ENCODE measurements at regions not wholly inside any gene's neighbourhood (a gene's known extent, or its start where the extent isn't known, plus 50 kb on each side); places are given as distances from the start of the nearest gene placed in this dataset.
"Not testable (repeated sequence)": the region's sequence is repeated elsewhere in the genome, so short reads cannot be mapped to it uniquely, and the experiment has no call there.

- DNase-seq = no peak
Observed at GRCh38 chr13:58630794-58631193, 999.2 kb downstream of the PCDH17 start.

- DNase-seq = no peak
Observed at GRCh38 chr13:58633226-58633625, 1001.7 kb downstream of the PCDH17 start.

- DNase-seq = no peak
Observed at GRCh38 chr13:58655086-58655485, 1023.5 kb downstream of the PCDH17 start.

- no peak for DNase-seq
Observed at GRCh38 chr13:58660826-58661225, 1029.3 kb downstream of the PCDH17 start.

GRCh38 chr13:58666331-58666730, 1034.8 kb downstream of the PCDH17 start:
- no peak for DNase-seq

- DNase-seq = no peak
Observed at GRCh38 chr13:58667096-58667495, 1035.6 kb downstream of the PCDH17 start.

GRCh38 chr13:58680115-58680514, 1048.6 kb downstream of the PCDH17 start:
- DNase-seq = no peak

GRCh38 chr13:58682616-58683015, 1051.1 kb downstream of the PCDH17 start:
- no peak for DNase-seq

GRCh38 chr13:58687148-58687547, 1055.6 kb downstream of the PCDH17 start:
- DNase-seq = no peak

GRCh38 chr13:58698531-58698930, 1067.0 kb downstream of the PCDH17 start:
- DNase-seq = no peak

GRCh38 chr13:58704953-58705352, 1073.4 kb downstream of the PCDH17 start:
- no peak for DNase-seq

GRCh38 chr13:58706421-58706820, 1074.9 kb downstream of the PCDH17 start:
- DNase-seq = no peak

GRCh38 chr13:58712191-58712590, 1080.6 kb downstream of the PCDH17 start:
- DNase-seq = no peak

- DNase-seq = not testable (repeated sequence)
Observed at GRCh38 chr13:58714016-58714415, 1082.5 kb downstream of the PCDH17 start.

- DNase-seq = no peak
Observed at GRCh38 chr13:58721273-58721672, 1089.7 kb downstream of the PCDH17 start.

- DNase-seq = no peak
Observed at GRCh38 chr13:58728126-58728525, 1096.6 kb downstream of the PCDH17 start.

GRCh38 chr13:58729361-58729760, 1097.8 kb downstream of the PCDH17 start:
- no peak for DNase-seq

- DNase-seq = no peak
Observed at GRCh38 chr13:58744686-58745085, 1113.1 kb downstream of the PCDH17 start.

GRCh38 chr13:58767566-58767965, 1136.0 kb downstream of the PCDH17 start:
- no peak for DNase-seq

- no peak for DNase-seq
Observed at GRCh38 chr13:58773280-58773859, 1141.8 kb downstream of the PCDH17 start.

- no peak for DNase-seq
Observed at GRCh38 chr13:58782736-58783135, 1151.2 kb downstream of the PCDH17 start.

GRCh38 chr13:58792854-58793253, 1161.3 kb downstream of the PCDH17 start:
- no peak for DNase-seq

- DNase-seq = no peak
Observed at GRCh38 chr13:58795715-58796114, 1164.2 kb downstream of the PCDH17 start.

- no peak for DNase-seq
Observed at GRCh38 chr13:58804832-58805231, 1173.3 kb downstream of the PCDH17 start.

- no peak for DNase-seq
Observed at GRCh38 chr13:58806401-58806800, 1174.9 kb downstream of the PCDH17 start.

GRCh38 chr13:58823701-58824100, 1192.2 kb downstream of the PCDH17 start:
- no peak for DNase-seq
